ENCODE measurements at regions not wholly inside any gene's neighbourhood (a gene's known extent, or its start where the extent isn't known, plus 50 kb on each side); places are given as distances from the start of the nearest gene placed in this dataset.

DNA sequence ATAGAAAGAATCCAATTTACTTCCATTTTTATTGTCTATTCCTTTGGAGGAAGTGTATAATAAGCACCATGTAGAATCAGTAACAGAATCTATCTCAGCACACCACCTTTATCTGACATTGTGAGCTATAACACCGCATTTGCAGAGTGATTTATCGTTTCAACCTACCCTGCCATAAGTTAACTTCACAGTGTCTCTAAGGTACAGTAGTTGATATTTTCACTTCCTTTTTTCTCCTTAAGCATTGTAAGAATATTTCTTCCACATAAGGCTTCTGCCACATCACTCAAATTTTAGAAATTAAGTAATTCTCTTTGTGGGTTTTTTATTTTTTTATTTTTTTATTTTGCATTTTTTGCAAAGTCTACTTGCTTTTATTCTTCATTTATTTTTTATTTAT lies 107.1 kb downstream of the TMX3 start (continued):
- TF ChIP-seq SIN3A (conservative IDR thresholded peaks at IDR 0.05 in 1 of 2, IDR thresholded peaks at IDR 0.05 in 1 of 2; ENCODE audit: low read depth in 1 of 2, low read length in 2 of 2) (no peak), EZH2 (IDR thresholded peaks at IDR 0.05; ENCODE audit: low read depth, low read length, severe bottlenecking) (no peak)
- TF ChIP-seq, protein P1, sequence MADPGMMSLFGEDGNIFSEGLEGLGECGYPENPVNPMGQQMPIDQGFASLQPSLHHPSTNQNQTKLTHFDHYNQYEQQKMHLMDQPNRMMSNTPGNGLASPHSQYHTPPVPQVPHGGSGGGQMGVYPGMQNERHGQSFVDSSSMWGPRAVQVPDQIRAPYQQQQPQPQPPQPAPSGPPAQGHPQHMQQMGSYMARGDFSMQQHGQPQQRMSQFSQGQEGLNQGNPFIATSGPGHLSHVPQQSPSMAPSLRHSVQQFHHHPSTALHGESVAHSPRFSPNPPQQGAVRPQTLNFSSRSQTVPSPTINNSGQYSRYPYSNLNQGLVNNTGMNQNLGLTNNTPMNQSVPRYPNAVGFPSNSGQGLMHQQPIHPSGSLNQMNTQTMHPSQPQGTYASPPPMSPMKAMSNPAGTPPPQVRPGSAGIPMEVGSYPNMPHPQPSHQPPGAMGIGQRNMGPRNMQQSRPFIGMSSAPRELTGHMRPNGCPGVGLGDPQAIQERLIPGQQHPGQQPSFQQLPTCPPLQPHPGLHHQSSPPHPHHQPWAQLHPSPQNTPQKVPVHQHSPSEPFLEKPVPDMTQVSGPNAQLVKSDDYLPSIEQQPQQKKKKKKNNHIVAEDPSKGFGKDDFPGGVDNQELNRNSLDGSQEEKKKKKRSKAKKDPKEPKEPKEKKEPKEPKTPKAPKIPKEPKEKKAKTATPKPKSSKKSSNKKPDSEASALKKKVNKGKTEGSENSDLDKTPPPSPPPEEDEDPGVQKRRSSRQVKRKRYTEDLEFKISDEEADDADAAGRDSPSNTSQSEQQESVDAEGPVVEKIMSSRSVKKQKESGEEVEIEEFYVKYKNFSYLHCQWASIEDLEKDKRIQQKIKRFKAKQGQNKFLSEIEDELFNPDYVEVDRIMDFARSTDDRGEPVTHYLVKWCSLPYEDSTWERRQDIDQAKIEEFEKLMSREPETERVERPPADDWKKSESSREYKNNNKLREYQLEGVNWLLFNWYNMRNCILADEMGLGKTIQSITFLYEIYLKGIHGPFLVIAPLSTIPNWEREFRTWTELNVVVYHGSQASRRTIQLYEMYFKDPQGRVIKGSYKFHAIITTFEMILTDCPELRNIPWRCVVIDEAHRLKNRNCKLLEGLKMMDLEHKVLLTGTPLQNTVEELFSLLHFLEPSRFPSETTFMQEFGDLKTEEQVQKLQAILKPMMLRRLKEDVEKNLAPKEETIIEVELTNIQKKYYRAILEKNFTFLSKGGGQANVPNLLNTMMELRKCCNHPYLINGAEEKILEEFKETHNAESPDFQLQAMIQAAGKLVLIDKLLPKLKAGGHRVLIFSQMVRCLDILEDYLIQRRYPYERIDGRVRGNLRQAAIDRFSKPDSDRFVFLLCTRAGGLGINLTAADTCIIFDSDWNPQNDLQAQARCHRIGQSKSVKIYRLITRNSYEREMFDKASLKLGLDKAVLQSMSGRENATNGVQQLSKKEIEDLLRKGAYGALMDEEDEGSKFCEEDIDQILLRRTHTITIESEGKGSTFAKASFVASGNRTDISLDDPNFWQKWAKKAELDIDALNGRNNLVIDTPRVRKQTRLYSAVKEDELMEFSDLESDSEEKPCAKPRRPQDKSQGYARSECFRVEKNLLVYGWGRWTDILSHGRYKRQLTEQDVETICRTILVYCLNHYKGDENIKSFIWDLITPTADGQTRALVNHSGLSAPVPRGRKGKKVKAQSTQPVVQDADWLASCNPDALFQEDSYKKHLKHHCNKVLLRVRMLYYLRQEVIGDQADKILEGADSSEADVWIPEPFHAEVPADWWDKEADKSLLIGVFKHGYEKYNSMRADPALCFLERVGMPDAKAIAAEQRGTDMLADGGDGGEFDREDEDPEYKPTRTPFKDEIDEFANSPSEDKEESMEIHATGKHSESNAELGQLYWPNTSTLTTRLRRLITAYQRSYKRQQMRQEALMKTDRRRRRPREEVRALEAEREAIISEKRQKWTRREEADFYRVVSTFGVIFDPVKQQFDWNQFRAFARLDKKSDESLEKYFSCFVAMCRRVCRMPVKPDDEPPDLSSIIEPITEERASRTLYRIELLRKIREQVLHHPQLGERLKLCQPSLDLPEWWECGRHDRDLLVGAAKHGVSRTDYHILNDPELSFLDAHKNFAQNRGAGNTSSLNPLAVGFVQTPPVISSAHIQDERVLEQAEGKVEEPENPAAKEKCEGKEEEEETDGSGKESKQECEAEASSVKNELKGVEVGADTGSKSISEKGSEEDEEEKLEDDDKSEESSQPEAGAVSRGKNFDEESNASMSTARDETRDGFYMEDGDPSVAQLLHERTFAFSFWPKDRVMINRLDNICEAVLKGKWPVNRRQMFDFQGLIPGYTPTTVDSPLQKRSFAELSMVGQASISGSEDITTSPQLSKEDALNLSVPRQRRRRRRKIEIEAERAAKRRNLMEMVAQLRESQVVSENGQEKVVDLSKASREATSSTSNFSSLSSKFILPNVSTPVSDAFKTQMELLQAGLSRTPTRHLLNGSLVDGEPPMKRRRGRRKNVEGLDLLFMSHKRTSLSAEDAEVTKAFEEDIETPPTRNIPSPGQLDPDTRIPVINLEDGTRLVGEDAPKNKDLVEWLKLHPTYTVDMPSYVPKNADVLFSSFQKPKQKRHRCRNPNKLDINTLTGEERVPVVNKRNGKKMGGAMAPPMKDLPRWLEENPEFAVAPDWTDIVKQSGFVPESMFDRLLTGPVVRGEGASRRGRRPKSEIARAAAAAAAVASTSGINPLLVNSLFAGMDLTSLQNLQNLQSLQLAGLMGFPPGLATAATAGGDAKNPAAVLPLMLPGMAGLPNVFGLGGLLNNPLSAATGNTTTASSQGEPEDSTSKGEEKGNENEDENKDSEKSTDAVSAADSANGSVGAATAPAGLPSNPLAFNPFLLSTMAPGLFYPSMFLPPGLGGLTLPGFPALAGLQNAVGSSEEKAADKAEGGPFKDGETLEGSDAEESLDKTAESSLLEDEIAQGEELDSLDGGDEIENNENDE (IDR thresholded peaks at IDR 0.05; ENCODE audit: insufficient replicate concordance, low read length) = no peak
- TF ChIP-seq, protein P2, sequence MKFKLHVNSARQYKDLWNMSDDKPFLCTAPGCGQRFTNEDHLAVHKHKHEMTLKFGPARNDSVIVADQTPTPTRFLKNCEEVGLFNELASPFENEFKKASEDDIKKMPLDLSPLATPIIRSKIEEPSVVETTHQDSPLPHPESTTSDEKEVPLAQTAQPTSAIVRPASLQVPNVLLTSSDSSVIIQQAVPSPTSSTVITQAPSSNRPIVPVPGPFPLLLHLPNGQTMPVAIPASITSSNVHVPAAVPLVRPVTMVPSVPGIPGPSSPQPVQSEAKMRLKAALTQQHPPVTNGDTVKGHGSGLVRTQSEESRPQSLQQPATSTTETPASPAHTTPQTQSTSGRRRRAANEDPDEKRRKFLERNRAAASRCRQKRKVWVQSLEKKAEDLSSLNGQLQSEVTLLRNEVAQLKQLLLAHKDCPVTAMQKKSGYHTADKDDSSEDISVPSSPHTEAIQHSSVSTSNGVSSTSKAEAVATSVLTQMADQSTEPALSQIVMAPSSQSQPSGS (IDR thresholded peaks at IDR 0.05; ENCODE audit: low read length) = no peak
